Effector memory CD4-positive, alpha-beta T cell (primary cell): ENCODE measurements at regions not wholly inside any gene's neighbourhood (a gene's known extent, or its start where the extent isn't known, plus 50 kb on each side); places are given as distances from the start of the nearest gene placed in this dataset.

Experiments
- DNase-seq, 3 donors: peaks; one replicate each; pipeline ENCODE4 v3.0.0-alpha.2; 2020
- H3K27ac ChIP-seq: 2 replicates; pipeline ENCODE4 v1.7.0; 2013; ENCODE audit warnings: mild to moderate bottlenecking, low read length, moderate library complexity; ENCODE audit not compliant: insufficient read depth, poor library complexity, severe bottlenecking
- H3K27me3 ChIP-seq: replicated peaks from 2 replicates; pipeline ENCODE4 v1.7.0; 2013; ENCODE audit warnings: mild to moderate bottlenecking, low read length; ENCODE audit not compliant: insufficient read depth, control insufficient read depth, poor library complexity, severe bottlenecking
- H3K36me3 ChIP-seq: 2 replicates; pipeline ENCODE4 v1.7.0; 2013; ENCODE audit warnings: mild to moderate bottlenecking, low read length, moderate library complexity; ENCODE audit not compliant: control insufficient read depth, insufficient read depth
- H3K4me1 ChIP-seq: 2 replicates; pipeline ENCODE4 v1.7.0; 2013; ENCODE audit warnings: low read length, mild to moderate bottlenecking; ENCODE audit not compliant: control insufficient read depth, insufficient read depth, poor library complexity, severe bottlenecking
- H3K4me3 ChIP-seq: 2 replicates; pipeline ENCODE4 v1.7.0; 2013; ENCODE audit warnings: low read length, low read depth, mild to moderate bottlenecking; ENCODE audit not compliant: insufficient read depth, poor library complexity, severe bottlenecking
- H3K9me3 ChIP-seq: 2 replicates; pipeline ENCODE4 v1.7.0; 2013; ENCODE audit warnings: mild to moderate bottlenecking, low read length, moderate library complexity; ENCODE audit not compliant: control insufficient read depth

GRCh38 chr3:40810813-40811212 lies 286.1 kb downstream of the ZNF621 start:
- no peaks in the 10 kb centered on the region for H3K9me3 ChIP-seq
- DNase-seq, result no peak
- H3K4me1 ChIP-seq, result no peaks in the 10 kb centered on the region
- no peaks in the 10 kb centered on the region for H3K36me3 ChIP-seq
- H3K27me3 ChIP-seq, result no peaks in the 10 kb centered on the region
- no peak overlapping the region for H3K4me3 ChIP-seq
- H3K27ac ChIP-seq, result no peak overlapping the region

GRCh38 chr3:40817017-40817416 lies 292.3 kb downstream of the ZNF621 start:
- Histone ChIP-seq H3K9me3 (no peaks in the 10 kb centered on the region), H3K27me3 (no peaks in the 10 kb centered on the region), H3K27ac (no peak overlapping the region), H3K4me1 (no peaks in the 10 kb centered on the region), H3K36me3 (no peaks in the 10 kb centered on the region), H3K4me3 (no peak overlapping the region)
- no peak for DNase-seq

GRCh38 chr3:40821315-40821714 lies 296.6 kb downstream of the ZNF621 start:
- H3K27me3 ChIP-seq, result no peaks in the 10 kb centered on the region
- no peak overlapping the region for H3K4me3 ChIP-seq
- no peaks in the 10 kb centered on the region for H3K4me1 ChIP-seq
- H3K36me3 ChIP-seq, result no peaks in the 10 kb centered on the region
- DNase-seq, result no peak
- H3K9me3 ChIP-seq, result no peaks in the 10 kb centered on the region
- no peak overlapping the region for H3K27ac ChIP-seq

- no peaks in the 10 kb centered on the region for H3K27me3 ChIP-seq
- H3K4me1 ChIP-seq, result no peaks in the 10 kb centered on the region
- H3K9me3 ChIP-seq, result no peaks in the 10 kb centered on the region
- no peaks in the 10 kb centered on the region for H3K36me3 ChIP-seq
- H3K4me3 ChIP-seq, result no peak overlapping the region
- DNase-seq, result no peak
- H3K27ac ChIP-seq, result no peak overlapping the region
These were observed 302.5 kb downstream of the ZNF621 start for GRCh38 chr3:40827226-40827625.

- Histone ChIP-seq H3K4me3 (no peak overlapping the region), H3K36me3 (no peaks in the 10 kb centered on the region), H3K27ac (no peak overlapping the region), H3K9me3 (no peaks in the 10 kb centered on the region), H3K27me3 (no peaks in the 10 kb centered on the region), H3K4me1 (no peaks in the 10 kb centered on the region)
- no peak for DNase-seq
These were observed 303.4 kb downstream of the ZNF621 start for GRCh38 chr3:40827942-40828688.

GRCh38 chr3:40828741-40829415 lies 304.1 kb downstream of the ZNF621 start:
- Histone ChIP-seq H3K9me3 (no peaks in the 10 kb centered on the region), H3K27ac (no peak overlapping the region), H3K27me3 (no peaks in the 10 kb centered on the region), H3K36me3 (no peaks in the 10 kb centered on the region), H3K4me3 (no peak overlapping the region), H3K4me1 (no peaks in the 10 kb centered on the region)
- DNase-seq, result no peak

GRCh38 chr3:40829876-40830275 lies 305.1 kb downstream of the ZNF621 start:
- H3K9me3 ChIP-seq, result no peaks in the 10 kb centered on the region
- no peak overlapping the region for H3K4me3 ChIP-seq
- H3K36me3 ChIP-seq, result no peaks in the 10 kb centered on the region
- H3K27ac ChIP-seq, result no peak overlapping the region
- H3K4me1 ChIP-seq, result no peaks in the 10 kb centered on the region
- H3K27me3 ChIP-seq, result no peaks in the 10 kb centered on the region
- no peak for DNase-seq

GRCh38 chr3:40837300-40837699 lies 312.5 kb downstream of the ZNF621 start:
- H3K36me3 ChIP-seq, result no peaks in the 10 kb centered on the region
- H3K27ac ChIP-seq, result no peak overlapping the region
- no peak for DNase-seq
- no peaks in the 10 kb centered on the region for H3K27me3 ChIP-seq
- no peaks in the 10 kb centered on the region for H3K9me3 ChIP-seq
- H3K4me1 ChIP-seq, result no peaks in the 10 kb centered on the region
- H3K4me3 ChIP-seq, result no peak overlapping the region

- H3K36me3 ChIP-seq, result no peaks in the 10 kb centered on the region
- H3K9me3 ChIP-seq, result no peaks in the 10 kb centered on the region
- no peak for DNase-seq
- no peaks in the 10 kb centered on the region for H3K27me3 ChIP-seq
- H3K27ac ChIP-seq, result no peak overlapping the region
- H3K4me1 ChIP-seq, result no peaks in the 10 kb centered on the region
- no peak overlapping the region for H3K4me3 ChIP-seq
These were observed 316.4 kb downstream of the ZNF621 start for GRCh38 chr3:40841131-40841530.

GRCh38 chr3:40841570-40842109 lies 316.9 kb downstream of the ZNF621 start:
- Histone ChIP-seq H3K36me3 (no peaks in the 10 kb centered on the region), H3K27me3 (no peaks in the 10 kb centered on the region), H3K4me1 (no peaks in the 10 kb centered on the region), H3K9me3 (no peaks in the 10 kb centered on the region), H3K4me3 (no peak overlapping the region), H3K27ac (no peak overlapping the region)
- no peak for DNase-seq
